ENCODE measurements at regions not wholly inside any gene's neighbourhood (a gene's known extent, or its start where the extent isn't known, plus 50 kb on each side); places are given as distances from the start of the nearest gene placed in this dataset.

- no peak for TF ChIP-seq NR2F6 (CRISPR knock-in tag; IDR thresholded peaks at IDR 0.05)
- no peak for TF ChIP-seq CTCF (IDR thresholded peaks at IDR 0.05 in 2 of 3, conservative IDR thresholded peaks at IDR 0.05 in 1 of 3; ENCODE audit: insufficient read depth in 2 of 3, low read depth in 1 of 3, low read length in 3 of 3)
- no peak for TF ChIP-seq MAX (CRISPR knock-in tag; IDR thresholded peaks at IDR 0.05)
- TF ChIP-seq KDM1A (IDR thresholded peaks at IDR 0.05), result no peak
- no peak for TF ChIP-seq ZNF639 (CRISPR knock-in tag; conservative IDR thresholded peaks at IDR 0.05 in 1 of 2, IDR thresholded peaks at IDR 0.05 in 1 of 2)
- TF ChIP-seq BRD9 (IDR thresholded peaks at IDR 0.05; ENCODE audit: low read depth, partially characterized antibody), result no peak
- TF ChIP-seq E4F1 (CRISPR knock-in tag; IDR thresholded peaks at IDR 0.05; ENCODE audit: borderline replicate concordance), result no peak
Measured at GRCh38 chrX:5586726-5587125, 641.9 kb downstream of the NLGN4X start.
